Nephron (organoid): ENCODE measurements at regions not wholly inside any gene's neighbourhood (a gene's known extent, or its start where the extent isn't known, plus 50 kb on each side); places are given as distances from the start of the nearest gene placed in this dataset.

Source experiments
- H3K27ac Mint-ChIP-seq, 3 experiments: 2 replicates each; pipeline ENCODE4 v1.8.0; 2020; ENCODE audit warnings: mixed read lengths in 3 of 3, mild to moderate bottlenecking in 2 of 3, moderate library complexity in 1 of 3
- H3K27me3 Mint-ChIP-seq: 2 replicates; pipeline ENCODE4 v1.8.0; 2021; ENCODE audit warnings: low read depth, mild to moderate bottlenecking, moderate library complexity, mixed read lengths
- H3K36me3 Mint-ChIP-seq: 2 replicates; pipeline ENCODE4 v1.8.0; 2020; ENCODE audit warnings: low read depth, mixed read lengths
- H3K4me1 Mint-ChIP-seq: 2 replicates; pipeline ENCODE4 v1.8.0; 2020; ENCODE audit warnings: mixed read lengths
- H3K4me3 Mint-ChIP-seq, 3 experiments: 2 replicates each; pipeline ENCODE4 v1.8.0; 2020; ENCODE audit warnings: mild to moderate bottlenecking in 3 of 3, mixed read lengths in 3 of 3, moderate library complexity in 2 of 3
- H3K9me3 Mint-ChIP-seq: 2 replicates; pipeline ENCODE4 v1.8.0; 2020; ENCODE audit warnings: mixed read lengths
- TF ChIP-seq, protein P1 (sequence below), 3 experiments: fragments of 200-600 bp; sonication (generic); IDR thresholded peaks; one replicate each; pipeline ENCODE4 v1.5.0; 2021; ENCODE audit warnings: antibody characterized with exemption in 3 of 3; ENCODE audit not compliant: unreplicated experiment in 3 of 3

- Mint-ChIP-seq H3K4me3 (no peak overlapping the region), H3K36me3 (no peaks in the 10 kb centered on the region), H3K27ac (no peak overlapping the region), H3K27me3 (peaks cover 18% of the 10 kb centered on the region), H3K4me1 (no peaks in the 10 kb centered on the region), H3K9me3 (no peaks in the 10 kb centered on the region)
- TF ChIP-seq, protein P1, sequence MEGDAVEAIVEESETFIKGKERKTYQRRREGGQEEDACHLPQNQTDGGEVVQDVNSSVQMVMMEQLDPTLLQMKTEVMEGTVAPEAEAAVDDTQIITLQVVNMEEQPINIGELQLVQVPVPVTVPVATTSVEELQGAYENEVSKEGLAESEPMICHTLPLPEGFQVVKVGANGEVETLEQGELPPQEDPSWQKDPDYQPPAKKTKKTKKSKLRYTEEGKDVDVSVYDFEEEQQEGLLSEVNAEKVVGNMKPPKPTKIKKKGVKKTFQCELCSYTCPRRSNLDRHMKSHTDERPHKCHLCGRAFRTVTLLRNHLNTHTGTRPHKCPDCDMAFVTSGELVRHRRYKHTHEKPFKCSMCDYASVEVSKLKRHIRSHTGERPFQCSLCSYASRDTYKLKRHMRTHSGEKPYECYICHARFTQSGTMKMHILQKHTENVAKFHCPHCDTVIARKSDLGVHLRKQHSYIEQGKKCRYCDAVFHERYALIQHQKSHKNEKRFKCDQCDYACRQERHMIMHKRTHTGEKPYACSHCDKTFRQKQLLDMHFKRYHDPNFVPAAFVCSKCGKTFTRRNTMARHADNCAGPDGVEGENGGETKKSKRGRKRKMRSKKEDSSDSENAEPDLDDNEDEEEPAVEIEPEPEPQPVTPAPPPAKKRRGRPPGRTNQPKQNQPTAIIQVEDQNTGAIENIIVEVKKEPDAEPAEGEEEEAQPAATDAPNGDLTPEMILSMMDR (IDR thresholded peaks at IDR 0.05; ENCODE audit: unreplicated experiment in 3 of 3) = no peak
Observed at GRCh38 chr3:139248593-139249255, 95.1 kb upstream of the MRPS22 start.

- H3K4me1 Mint-ChIP-seq = no peaks in the 10 kb centered on the region
- H3K9me3 Mint-ChIP-seq = no peaks in the 10 kb centered on the region
- TF ChIP-seq, protein P1 (IDR thresholded peaks at IDR 0.05; ENCODE audit: unreplicated experiment in 3 of 3) = no peak
- H3K4me3 Mint-ChIP-seq = no peak overlapping the region
- no peaks in the 10 kb centered on the region for H3K36me3 Mint-ChIP-seq
- H3K27ac Mint-ChIP-seq = no peak overlapping the region
- peaks cover 14% of the 10 kb centered on the region for H3K27me3 Mint-ChIP-seq
Observed at GRCh38 chr3:139251529-139251928, 92.3 kb upstream of the MRPS22 start.

GRCh38 chr3:139252719-139253118 lies 91.1 kb upstream of the MRPS22 start:
- no peaks in the 10 kb centered on the region for H3K4me1 Mint-ChIP-seq
- H3K36me3 Mint-ChIP-seq = no peaks in the 10 kb centered on the region
- no peaks in the 10 kb centered on the region for H3K9me3 Mint-ChIP-seq
- no peak overlapping the region for H3K4me3 Mint-ChIP-seq
- TF ChIP-seq, protein P1 (IDR thresholded peaks at IDR 0.05; ENCODE audit: unreplicated experiment in 3 of 3) = no peak
- no peak overlapping the region for H3K27ac Mint-ChIP-seq
- H3K27me3 Mint-ChIP-seq = peaks cover 7% of the 10 kb centered on the region

DNA sequence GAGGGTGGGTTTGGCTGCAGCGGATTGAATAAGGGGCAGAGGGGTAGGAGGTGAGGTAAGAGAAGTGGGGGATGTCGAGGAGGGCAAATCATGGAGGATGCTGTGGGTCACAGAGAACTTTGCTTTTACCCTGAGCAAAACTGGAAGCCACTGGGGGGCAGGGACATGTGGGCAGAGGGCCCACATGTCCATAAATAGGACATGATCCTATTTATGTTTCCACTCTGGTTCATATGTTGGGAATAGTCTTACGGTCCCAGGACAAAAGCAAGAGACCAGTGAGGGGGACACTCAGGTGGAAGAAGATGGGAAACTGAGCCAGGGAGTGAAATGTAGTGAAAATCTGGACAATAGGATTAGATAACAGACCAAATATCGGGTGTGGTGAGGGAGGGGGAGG lies 85.5 kb upstream of the MRPS22 start:
- TF ChIP-seq, protein P1 (IDR thresholded peaks at IDR 0.05; ENCODE audit: unreplicated experiment in 3 of 3) = no peak
- H3K36me3 Mint-ChIP-seq = no peaks in the 10 kb centered on the region
- H3K4me3 Mint-ChIP-seq = no peak overlapping the region
- H3K27ac Mint-ChIP-seq = no peak overlapping the region
- H3K27me3 Mint-ChIP-seq = peaks cover 9% of the 10 kb centered on the region
- H3K9me3 Mint-ChIP-seq = no peaks in the 10 kb centered on the region
- no peaks in the 10 kb centered on the region for H3K4me1 Mint-ChIP-seq

- Mint-ChIP-seq H3K4me1 (no peaks in the 10 kb centered on the region), H3K27ac (no peak overlapping the region), H3K4me3 (no peak overlapping the region), H3K27me3 (peaks cover 13% of the 10 kb centered on the region), H3K9me3 (no peaks in the 10 kb centered on the region), H3K36me3 (no peaks in the 10 kb centered on the region)
- TF ChIP-seq, protein P1 (IDR thresholded peaks at IDR 0.05; ENCODE audit: unreplicated experiment in 3 of 3) = no peak
Observed at GRCh38 chr3:139259398-139259797, 84.4 kb upstream of the MRPS22 start.

- no peaks in the 10 kb centered on the region for H3K36me3 Mint-ChIP-seq
- TF ChIP-seq, protein P1 (IDR thresholded peaks at IDR 0.05; ENCODE audit: unreplicated experiment in 3 of 3) = no peak
- no peaks in the 10 kb centered on the region for H3K9me3 Mint-ChIP-seq
- no peak overlapping the region for H3K27ac Mint-ChIP-seq
- H3K4me1 Mint-ChIP-seq = no peaks in the 10 kb centered on the region
- peaks cover 11% of the 10 kb centered on the region for H3K27me3 Mint-ChIP-seq
- H3K4me3 Mint-ChIP-seq = no peak overlapping the region
Observed at GRCh38 chr3:139260041-139260486, 83.8 kb upstream of the MRPS22 start.
